GM12878 (cell line): ENCODE measurements at regions not wholly inside any gene's neighbourhood (a gene's known extent, or its start where the extent isn't known, plus 50 kb on each side); places are given as distances from the start of the nearest gene placed in this dataset.

Experiments used
- CREB1 ChIP-seq: IDR thresholded peaks from 2 replicates; pipeline ENCODE4 v1.6.1; 2012; ENCODE audit warnings: low read depth, mild to moderate bottlenecking, inconsistent platforms
- CTCF ChIP-seq, 3 experiments: IDR thresholded peaks in 2 of 3; conservative IDR thresholded peaks in 1 of 3; 2 replicates each; pipeline ENCODE4 v1.5.1; 2011; ENCODE audit warnings: low read depth in 3 of 3, low read length in 3 of 3, mild to moderate bottlenecking in 3 of 3, control low read depth in 2 of 3, moderate library complexity in 2 of 3, inconsistent platforms in 1 of 3, mixed read lengths in 1 of 3; ENCODE audit not compliant: control insufficient read depth in 2 of 3, insufficient read depth in 1 of 3; ENCODE audit errors: extremely low read depth in 1 of 3
- EED ChIP-seq: sonication (generic); IDR thresholded peaks from 2 replicates; pipeline ENCODE4 v1.6.1; 2016; ENCODE audit warnings: antibody characterized with exemption, low read depth
- ELK1 ChIP-seq: IDR thresholded peaks from 2 replicates; pipeline ENCODE4 v1.6.1; 2012; ENCODE audit warnings: low read depth, low read length, improper control_type of control experiment
- EZH2 ChIP-seq: IDR thresholded peaks from 2 replicates; pipeline ENCODE4 v1.6.1; 2012; ENCODE audit warnings: low read depth, mild to moderate bottlenecking, control low read depth, inconsistent platforms, low read length, borderline replicate concordance; ENCODE audit not compliant: control insufficient read depth
- HCFC1 ChIP-seq: fragments of 150-350 bp; IDR thresholded peaks from 2 replicates; pipeline ENCODE4 v1.6.1; 2014; ENCODE audit warnings: low read length
- KLF5 ChIP-seq: fragments of 450-650 bp; IDR thresholded peaks from 2 replicates; pipeline ENCODE4 v1.6.1; 2014; ENCODE audit warnings: mild to moderate bottlenecking; ENCODE audit not compliant: partially characterized antibody
- POLR2A ChIP-seq: IDR thresholded peaks from 2 replicates; pipeline ENCODE4 v1.6.1; 2011; ENCODE audit warnings: low read depth, mild to moderate bottlenecking, low read length
- POLR2AphosphoS5 ChIP-seq: IDR thresholded peaks from 2 replicates; pipeline ENCODE4 v1.6.1; 2011; ENCODE audit warnings: mild to moderate bottlenecking, low read length, inconsistent platforms
- SRF ChIP-seq, 2 experiments: IDR thresholded peaks; 2 replicates each; pipeline ENCODE4 v1.6.1; 2011; ENCODE audit warnings: low read depth in 2 of 2, low read length in 2 of 2, mild to moderate bottlenecking in 1 of 2, moderate library complexity in 1 of 2
- TAF1 ChIP-seq: IDR thresholded peaks from 2 replicates; pipeline ENCODE4 v1.6.1; 2011; ENCODE audit warnings: mild to moderate bottlenecking, low read depth, low read length, borderline replicate concordance
- USF2 ChIP-seq: IDR thresholded peaks from 2 replicates; pipeline ENCODE4 v1.6.1; 2011; ENCODE audit warnings: low read depth, low read length, improper control_type of control experiment, borderline replicate concordance
- YBX1 ChIP-seq: fragments of 450-650 bp; IDR thresholded peaks from 2 replicates; pipeline ENCODE4 v1.6.1; 2016; ENCODE audit warnings: antibody characterized with exemption

- TF ChIP-seq CTCF (IDR thresholded peaks at IDR 0.05 in 2 of 3, conservative IDR thresholded peaks at IDR 0.05 in 1 of 3; ENCODE audit: control insufficient read depth in 2 of 3, extremely low read depth in 1 of 3, insufficient read depth in 1 of 3, low read depth in 3 of 3, low read length in 3 of 3) (no peak), HCFC1 (no peak), EZH2 (no peak), POLR2A (no peak), USF2 (no peak), KLF5 (no peak), SRF (IDR thresholded peaks at IDR 0.05; ENCODE audit: low read depth in 2 of 2, low read length in 2 of 2) (no peak), ELK1 (no peak), TAF1 (no peak), POLR2AphosphoS5 (no peak), EED (no peak), CREB1 (no peak), YBX1 (no peak)
Observed at GRCh38 chr11:106495046-106495445, 417.6 kb downstream of the AASDHPPT start.
